ENCODE measurements at regions not wholly inside any gene's neighbourhood (a gene's known extent, or its start where the extent isn't known, plus 50 kb on each side); places are given as distances from the start of the nearest gene placed in this dataset.

DNA sequence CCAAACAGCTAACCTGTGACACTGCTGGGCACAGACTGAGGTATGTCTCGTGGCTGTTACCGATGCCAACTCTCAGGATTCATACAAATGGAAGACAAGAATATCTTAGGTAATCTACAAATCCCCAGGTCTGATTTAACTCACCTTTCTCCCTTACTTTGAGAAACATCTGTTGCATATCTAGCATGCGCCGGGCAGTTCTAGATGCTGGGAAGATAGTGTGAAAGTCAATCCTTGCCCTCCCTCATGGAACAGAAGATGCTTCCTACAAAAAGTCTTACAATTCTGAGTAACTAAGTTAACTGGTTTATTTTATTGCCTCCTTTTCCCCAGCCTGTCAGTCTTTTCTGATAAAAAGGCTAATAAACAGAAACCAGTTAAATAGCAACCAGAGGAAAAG, 212.2 kb upstream of the FAT1 start:
- no peaks in the 10 kb centered on the region for H3K4me1 ChIP-seq
- H3K4me3 ChIP-seq (ENCODE audit: low read depth, low read length) = no peak overlapping the region
- H3K27me3 ChIP-seq = no peaks in the 10 kb centered on the region

DNA sequence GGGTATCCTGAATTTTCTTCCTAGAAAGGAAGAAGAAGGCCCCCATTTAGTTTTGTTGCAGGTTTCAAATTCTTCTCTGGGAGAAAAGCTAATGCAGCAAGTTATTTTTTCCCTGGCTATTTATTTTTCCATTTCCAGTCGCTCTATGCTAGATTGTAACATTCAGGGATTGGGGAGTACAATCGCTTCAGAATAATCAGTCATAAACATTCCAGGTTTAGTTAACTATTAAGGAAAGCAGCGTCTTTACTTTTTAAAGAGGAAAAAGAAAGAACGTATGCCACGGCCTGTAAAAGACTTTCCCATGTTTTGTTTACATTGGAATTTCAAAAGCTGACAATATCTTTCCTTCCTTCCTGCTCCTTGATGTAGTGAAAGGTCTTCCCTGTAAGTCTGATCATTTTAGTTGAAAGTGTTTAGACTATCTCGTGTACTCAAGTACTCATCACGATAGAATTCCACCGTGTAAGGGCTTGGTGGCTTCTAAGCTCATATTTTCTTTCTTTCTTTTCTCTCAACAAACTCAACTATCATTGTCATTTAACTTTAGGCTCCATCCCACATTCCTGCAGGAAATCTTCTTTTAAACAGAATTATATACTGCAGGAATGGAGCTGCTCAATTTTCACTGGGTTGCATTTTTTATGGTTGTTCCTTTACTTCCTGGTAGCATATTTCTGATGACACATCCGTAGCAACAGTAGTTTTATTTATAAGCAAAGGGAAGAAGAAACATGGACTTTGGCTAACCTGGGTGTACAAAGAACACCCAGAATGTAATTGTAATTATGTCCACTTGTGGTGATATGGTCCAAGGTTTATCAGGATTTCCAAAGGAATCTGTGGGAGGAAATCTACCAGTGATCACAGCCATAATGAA, 213.1 kb upstream of the FAT1 start:
- no peak for DNase-seq

More for the DNA sequence above, 212.2 kb upstream of the FAT1 start:
- DNase-seq = no peak
- H3K36me3 ChIP-seq = no peaks in the 10 kb centered on the region
- H3K9me3 ChIP-seq = no peaks in the 10 kb centered on the region; the same call in 1 of the 2 replicates
- TF ChIP-seq, protein P1, sequence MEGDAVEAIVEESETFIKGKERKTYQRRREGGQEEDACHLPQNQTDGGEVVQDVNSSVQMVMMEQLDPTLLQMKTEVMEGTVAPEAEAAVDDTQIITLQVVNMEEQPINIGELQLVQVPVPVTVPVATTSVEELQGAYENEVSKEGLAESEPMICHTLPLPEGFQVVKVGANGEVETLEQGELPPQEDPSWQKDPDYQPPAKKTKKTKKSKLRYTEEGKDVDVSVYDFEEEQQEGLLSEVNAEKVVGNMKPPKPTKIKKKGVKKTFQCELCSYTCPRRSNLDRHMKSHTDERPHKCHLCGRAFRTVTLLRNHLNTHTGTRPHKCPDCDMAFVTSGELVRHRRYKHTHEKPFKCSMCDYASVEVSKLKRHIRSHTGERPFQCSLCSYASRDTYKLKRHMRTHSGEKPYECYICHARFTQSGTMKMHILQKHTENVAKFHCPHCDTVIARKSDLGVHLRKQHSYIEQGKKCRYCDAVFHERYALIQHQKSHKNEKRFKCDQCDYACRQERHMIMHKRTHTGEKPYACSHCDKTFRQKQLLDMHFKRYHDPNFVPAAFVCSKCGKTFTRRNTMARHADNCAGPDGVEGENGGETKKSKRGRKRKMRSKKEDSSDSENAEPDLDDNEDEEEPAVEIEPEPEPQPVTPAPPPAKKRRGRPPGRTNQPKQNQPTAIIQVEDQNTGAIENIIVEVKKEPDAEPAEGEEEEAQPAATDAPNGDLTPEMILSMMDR (IDR thresholded peaks at IDR 0.05; ENCODE audit: low read depth, low read length) = no peak

DNA sequence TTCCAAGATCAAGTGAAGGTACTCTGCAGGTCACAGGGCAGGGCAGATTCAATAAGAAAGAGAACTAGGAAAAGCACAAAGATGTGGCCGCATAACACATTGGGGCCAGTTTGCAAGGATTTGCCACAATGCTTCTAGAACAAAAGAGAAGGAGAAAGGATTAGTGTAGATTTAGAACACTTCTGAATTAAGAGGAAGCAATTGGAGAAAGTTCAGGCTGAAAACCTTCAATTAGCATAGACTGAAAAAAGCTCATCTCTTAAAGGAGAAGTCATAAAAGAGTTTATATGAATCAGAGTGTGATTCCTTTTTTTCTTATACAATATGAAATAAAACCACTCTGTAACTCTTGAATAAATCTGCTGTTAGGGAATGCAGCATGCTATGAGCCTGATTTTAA, 215.6 kb upstream of the FAT1 start:
- Histone ChIP-seq H3K4me1 (peaks cover 7% of the 10 kb centered on the region; the same call in 1 of the 2 replicates), H3K9me3 (no peaks in the 10 kb centered on the region; the same call in 1 of the 2 replicates), H3K27me3 (no peaks in the 10 kb centered on the region), H3K36me3 (no peaks in the 10 kb centered on the region), H3K4me3 (ENCODE audit: low read depth, low read length) (no peak overlapping the region)
- no peak for DNase-seq
- TF ChIP-seq, protein P1 (IDR thresholded peaks at IDR 0.05; ENCODE audit: low read depth, low read length) = no peak

More for the DNA sequence above, 213.1 kb upstream of the FAT1 start:
- Histone ChIP-seq H3K4me1 (no peaks in the 10 kb centered on the region), H3K9me3 (no peaks in the 10 kb centered on the region; the same call in 1 of the 2 replicates), H3K36me3 (no peaks in the 10 kb centered on the region), H3K27me3 (no peaks in the 10 kb centered on the region), H3K4me3 (ENCODE audit: low read depth, low read length) (no peak overlapping the region)
- TF ChIP-seq, protein P1 (IDR thresholded peaks at IDR 0.05; ENCODE audit: low read depth, low read length) = no peak

DNA sequence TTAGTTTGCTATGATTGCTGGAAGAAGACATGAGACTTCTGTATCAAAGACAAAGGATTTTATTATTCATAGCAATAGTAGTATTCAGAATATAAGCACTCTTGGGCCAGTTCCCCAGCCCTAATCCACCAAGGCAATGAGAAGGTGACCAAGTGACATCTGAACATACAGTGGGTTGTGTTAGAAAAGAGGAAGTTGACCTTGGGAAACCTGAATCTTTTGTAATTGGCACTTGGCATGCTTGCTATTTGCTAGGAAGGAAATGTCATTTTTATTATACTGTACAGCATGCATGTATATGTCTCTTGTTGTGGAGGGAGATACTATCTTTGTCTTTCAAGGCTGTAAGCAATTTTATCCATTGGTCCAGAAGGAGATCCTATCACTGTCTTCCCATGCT, 216.1 kb upstream of the FAT1 start:
- no peak overlapping the region for H3K4me3 ChIP-seq (ENCODE audit: low read depth, low read length)
- no peaks in the 10 kb centered on the region for H3K36me3 ChIP-seq
- TF ChIP-seq, protein P1 (IDR thresholded peaks at IDR 0.05; ENCODE audit: low read depth, low read length) = no peak
- H3K27me3 ChIP-seq = no peaks in the 10 kb centered on the region
- H3K4me1 ChIP-seq = peaks cover 7% of the 10 kb centered on the region; the same call in 1 of the 2 replicates
- no peaks in the 10 kb centered on the region; the same call in 1 of the 2 replicates for H3K9me3 ChIP-seq
- no peak for DNase-seq

DNA sequence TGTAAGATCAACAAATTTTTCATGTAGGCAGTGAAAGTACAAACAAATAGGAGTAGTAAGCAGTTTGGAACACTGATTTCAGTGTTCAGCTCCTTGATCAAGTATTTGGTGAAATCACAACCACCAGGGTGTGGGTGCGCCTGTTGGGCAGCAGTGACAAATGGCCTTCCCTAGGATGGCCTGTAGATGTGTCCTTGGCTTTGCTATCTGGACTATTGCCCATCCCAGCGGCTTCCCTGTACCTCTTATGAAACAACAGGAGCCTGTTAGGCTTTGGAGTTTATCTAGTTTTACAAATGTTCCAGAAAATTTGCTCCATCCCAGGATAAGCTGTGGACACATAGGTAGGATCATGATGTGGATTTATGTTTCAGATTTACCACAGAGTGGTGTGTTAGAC, 216.8 kb upstream of the FAT1 start:
- DNase-seq = no peak
- H3K27me3 ChIP-seq = no peaks in the 10 kb centered on the region
- no peak overlapping the region for H3K4me3 ChIP-seq (ENCODE audit: low read depth, low read length)
- H3K36me3 ChIP-seq = no peaks in the 10 kb centered on the region
- H3K9me3 ChIP-seq = no peaks in the 10 kb centered on the region; the same call in 1 of the 2 replicates
- H3K4me1 ChIP-seq = peaks cover 7% of the 10 kb centered on the region; the same call in 1 of the 2 replicates
- TF ChIP-seq, protein P1 (IDR thresholded peaks at IDR 0.05; ENCODE audit: low read depth, low read length) = no peak

Measured in BE2C (cell line).